ENCODE measurements at regions not wholly inside any gene's neighbourhood (a gene's known extent, or its start where the extent isn't known, plus 50 kb on each side); places are given as distances from the start of the nearest gene placed in this dataset.

GRCh38 chr16:76676356-76676755 is 399.2 kb downstream of the CNTNAP4 start:
- no peaks in the 10 kb centered on the region for H3K4me1 ChIP-seq
- H3K36me3 ChIP-seq = no peaks in the 10 kb centered on the region
- no peak overlapping the region for H3K4me3 ChIP-seq
- DNase-seq (ENCODE audit: extremely low spot score) = no peak
- peaks cover 0 to 6% (median 0%) of the 10 kb centered on the region in 4 donors for H3K9me3 ChIP-seq
- no peaks in the 10 kb centered on the region for H3K27me3 ChIP-seq
- no peak for TF ChIP-seq POLR2A (IDR thresholded peaks at IDR 0.05; ENCODE audit: low read depth)
- no peak for TF ChIP-seq EP300 (IDR thresholded peaks at IDR 0.05)
- no peak for TF ChIP-seq CTCF (IDR thresholded peaks at IDR 0.05)
- TF ChIP-seq POLR2AphosphoS5 (IDR thresholded peaks at IDR 0.05) = no peak
- 83% methylated on average over 1 of the region's 1 CpG for WGBS
- no peak overlapping the region for H3K27ac ChIP-seq (replicated peaks in 1 of 4)
- intact Hi-C loops (cut with DNase I) = no loop called here

- Histone ChIP-seq H3K9me3 (peaks cover 0 to 6% (median 0%) of the 10 kb centered on the region in 4 donors), H3K4me1 (no peaks in the 10 kb centered on the region), H3K4me3 (no peak overlapping the region), H3K27me3 (no peaks in the 10 kb centered on the region), H3K27ac (replicated peaks in 1 of 4) (no peak overlapping the region), H3K36me3 (no peaks in the 10 kb centered on the region)
- intact Hi-C loops (cut with DNase I) = no loop called here
- no peak for DNase-seq (ENCODE audit: extremely low spot score)
- WGBS = 62% methylated on average over 4 of the region's 4 CpGs
- no peak for TF ChIP-seq EP300 (IDR thresholded peaks at IDR 0.05)
- TF ChIP-seq POLR2A (IDR thresholded peaks at IDR 0.05; ENCODE audit: low read depth) = no peak
- no peak for TF ChIP-seq POLR2AphosphoS5 (IDR thresholded peaks at IDR 0.05)
- no peak for TF ChIP-seq CTCF (IDR thresholded peaks at IDR 0.05)
Observed at GRCh38 chr16:76681296-76681695, 404.1 kb downstream of the CNTNAP4 start.

- intact Hi-C loops (cut with DNase I) = no loop called here
- Histone ChIP-seq H3K27ac (replicated peaks in 1 of 4) (no peak overlapping the region), H3K4me3 (no peak overlapping the region), H3K9me3 (peaks cover 0 to 6% (median 0%) of the 10 kb centered on the region in 4 donors), H3K36me3 (no peaks in the 10 kb centered on the region), H3K4me1 (no peaks in the 10 kb centered on the region), H3K27me3 (no peaks in the 10 kb centered on the region)
- DNase-seq (ENCODE audit: extremely low spot score) = no peak
- WGBS = 57% methylated on average over 4 of the region's 4 CpGs
- TF ChIP-seq CTCF (IDR thresholded peaks at IDR 0.05) (no peak), POLR2A (IDR thresholded peaks at IDR 0.05; ENCODE audit: low read depth) (no peak), EP300 (IDR thresholded peaks at IDR 0.05) (no peak), POLR2AphosphoS5 (IDR thresholded peaks at IDR 0.05) (no peak)
Observed at GRCh38 chr16:76683051-76683450, 405.9 kb downstream of the CNTNAP4 start.

- Histone ChIP-seq H3K4me3 (no peak overlapping the region), H3K4me1 (no peaks in the 10 kb centered on the region), H3K36me3 (no peaks in the 10 kb centered on the region), H3K27me3 (no peaks in the 10 kb centered on the region), H3K27ac (replicated peaks in 1 of 4) (no peak overlapping the region), H3K9me3 (no peaks in the 10 kb centered on the region)
- WGBS = 76% methylated on average over 2 of the region's 2 CpGs
- TF ChIP-seq POLR2AphosphoS5 (IDR thresholded peaks at IDR 0.05) (no peak), CTCF (IDR thresholded peaks at IDR 0.05) (no peak), POLR2A (IDR thresholded peaks at IDR 0.05; ENCODE audit: low read depth) (no peak)
- DNase-seq (ENCODE audit: extremely low spot score) = no peak
- intact Hi-C loops (cut with DNase I) = no loop called here
Observed at GRCh38 chr16:76696876-76697275, 419.7 kb downstream of the CNTNAP4 start.

- no peak for DNase-seq (ENCODE audit: extremely low spot score)
- Histone ChIP-seq H3K27ac (replicated peaks in 1 of 4) (no peak overlapping the region), H3K36me3 (no peaks in the 10 kb centered on the region), H3K27me3 (no peaks in the 10 kb centered on the region), H3K4me1 (no peaks in the 10 kb centered on the region), H3K4me3 (no peak overlapping the region), H3K9me3 (no peaks in the 10 kb centered on the region)
- no peak for TF ChIP-seq POLR2A (IDR thresholded peaks at IDR 0.05; ENCODE audit: low read depth)
- TF ChIP-seq CTCF (IDR thresholded peaks at IDR 0.05) = no peak
- TF ChIP-seq EP300 (IDR thresholded peaks at IDR 0.05) = no peak
- TF ChIP-seq POLR2AphosphoS5 (IDR thresholded peaks at IDR 0.05) = no peak
- intact Hi-C loops (cut with DNase I) = no loop called here
Observed at GRCh38 chr16:76705892-76706291, 428.7 kb downstream of the CNTNAP4 start.
